ENCODE measurements at regions not wholly inside any gene's neighbourhood (a gene's known extent, or its start where the extent isn't known, plus 50 kb on each side); places are given as distances from the start of the nearest gene placed in this dataset.

DNA sequence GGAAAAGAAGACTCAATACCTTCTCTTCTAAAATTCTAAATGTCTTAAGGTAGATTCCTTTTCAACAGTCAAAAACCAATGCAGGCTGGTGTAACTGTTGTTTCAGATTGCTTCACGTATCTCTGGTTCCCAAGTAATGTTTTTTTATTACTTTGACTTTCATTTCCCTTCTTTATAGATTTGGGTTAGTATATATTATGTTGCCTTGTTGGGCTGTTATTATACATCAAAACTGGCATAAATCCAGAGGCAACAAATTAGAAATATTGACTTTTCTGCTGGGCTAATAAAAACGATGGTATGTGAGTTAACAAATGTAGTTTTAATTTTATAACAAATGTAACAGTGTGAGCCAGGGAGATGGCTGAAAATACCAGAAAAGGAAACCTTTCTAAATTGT is 444.7 kb upstream of the TENM3 start:
- TF ChIP-seq SUZ12 (IDR thresholded peaks at IDR 0.05; ENCODE audit: extremely low read depth, insufficient read depth, insufficient read length) (no peak), ZNF274 (IDR thresholded peaks at IDR 0.05; ENCODE audit: low read depth, low read length) (no peak), YY1 (IDR thresholded peaks at IDR 0.05; ENCODE audit: insufficient read depth, insufficient read length) (no peak)

All from NT2/D1 (cell line).